ENCODE measurements at regions not wholly inside any gene's neighbourhood (a gene's known extent, or its start where the extent isn't known, plus 50 kb on each side); places are given as distances from the start of the nearest gene placed in this dataset.
"Not testable (repeated sequence)": the region's sequence is repeated elsewhere in the genome, so short reads cannot be mapped to it uniquely, and the experiment has no call there.

GRCh38 chr18:30828700-30829099 is 213.8 kb downstream of the DSC3 start:
- DNase-seq (ENCODE audit: low spot score): peak; percentile 44

- no peak for DNase-seq (ENCODE audit: low spot score)
Observed at GRCh38 chr18:30819619-30820018, 222.9 kb downstream of the DSC3 start.

GRCh38 chr18:30814446-30814845 is 228.1 kb downstream of the DSC3 start:
- peak; percentile 45 for DNase-seq (ENCODE audit: low spot score)

- no peak for DNase-seq (ENCODE audit: low spot score)
Observed at GRCh38 chr18:30811580-30811979, 231.0 kb downstream of the DSC3 start.

GRCh38 chr18:30810580-30810979 is 232.0 kb downstream of the DSC3 start:
- DNase-seq (ENCODE audit: low spot score): no peak

GRCh38 chr18:30806823-30807222 is 235.7 kb downstream of the DSC3 start:
- no peak for DNase-seq (ENCODE audit: low spot score)

GRCh38 chr18:30800800-30801199 is 241.7 kb downstream of the DSC3 start:
- DNase-seq (ENCODE audit: low spot score): no peak

- no peak for DNase-seq (ENCODE audit: low spot score)
Observed at GRCh38 chr18:30792051-30792450, 250.5 kb downstream of the DSC3 start.

GRCh38 chr18:30788411-30788991 is 254.0 kb downstream of the DSC3 start:
- not testable (repeated sequence) for DNase-seq (ENCODE audit: low spot score)

- no peak for DNase-seq (ENCODE audit: low spot score)
Observed at GRCh38 chr18:30787410-30787809, 255.1 kb downstream of the DSC3 start.

GRCh38 chr18:30781601-30782000 is 260.9 kb downstream of the DSC3 start:
- DNase-seq (ENCODE audit: low spot score): no peak

- no peak for DNase-seq (ENCODE audit: low spot score)
Observed at GRCh38 chr18:30775629-30776028, 266.9 kb downstream of the DSC3 start.

- not testable (repeated sequence) for DNase-seq (ENCODE audit: low spot score)
Observed at GRCh38 chr18:30772170-30772569, 270.4 kb downstream of the DSC3 start.

- DNase-seq (ENCODE audit: low spot score): no peak
Observed at GRCh38 chr18:30766053-30766452, 276.5 kb downstream of the DSC3 start.

GRCh38 chr18:30765247-30765646 is 277.3 kb downstream of the DSC3 start:
- no peak for DNase-seq (ENCODE audit: low spot score)

- no peak for DNase-seq (ENCODE audit: low spot score)
Observed at GRCh38 chr18:30763902-30764350, 278.6 kb downstream of the DSC3 start.

- DNase-seq (ENCODE audit: low spot score): no peak
Observed at GRCh38 chr18:30754846-30755245, 287.7 kb downstream of the DSC3 start.

- no peak for DNase-seq (ENCODE audit: low spot score)
Observed at GRCh38 chr18:30748541-30748940, 294.0 kb downstream of the DSC3 start.

- DNase-seq (ENCODE audit: low spot score): no peak
Observed at GRCh38 chr18:30746224-30746623, 296.3 kb downstream of the DSC3 start.

- no peak for DNase-seq (ENCODE audit: low spot score)
Observed at GRCh38 chr18:30743033-30743432, 299.5 kb downstream of the DSC3 start.

GRCh38 chr18:30730915-30731314 is 311.6 kb downstream of the DSC3 start:
- no peak for DNase-seq (ENCODE audit: low spot score)

GRCh38 chr18:30727849-30728248 is 314.7 kb downstream of the DSC3 start:
- DNase-seq (ENCODE audit: low spot score): no peak

- no peak for DNase-seq (ENCODE audit: low spot score)
Observed at GRCh38 chr18:30713299-30713698, 329.2 kb downstream of the DSC3 start.

- DNase-seq (ENCODE audit: low spot score): no peak
Observed at GRCh38 chr18:30712383-30712782, 330.2 kb downstream of the DSC3 start.

- DNase-seq (ENCODE audit: low spot score): no peak
Observed at GRCh38 chr18:30709595-30709994, 332.9 kb downstream of the DSC3 start.
